ENCODE measurements at regions not wholly inside any gene's neighbourhood (a gene's known extent, or its start where the extent isn't known, plus 50 kb on each side); places are given as distances from the start of the nearest gene placed in this dataset.

GRCh38 chr2:150109912-150110311, 377.6 kb downstream of the RND3 start:
- Histone ChIP-seq H3K79me2 (ENCODE audit: insufficient read depth, low read length) (no peaks in the 10 kb centered on the region), H3K4me1 (ENCODE audit: insufficient read depth, low read length, severe bottlenecking) (no peaks in the 10 kb centered on the region), H3K4me3 (ENCODE audit: low read depth, low read length, poor library complexity, severe bottlenecking) (no peak overlapping the region), H3K9me2 (ENCODE audit: low read depth, low read length) (no peaks in the 10 kb centered on the region), H3K36me3 (ENCODE audit: insufficient read depth, low read length) (no peaks in the 10 kb centered on the region), H4K20me1 (ENCODE audit: insufficient read depth, low read length) (no peaks in the 10 kb centered on the region), H3K4me2 (ENCODE audit: low read length) (no peak overlapping the region), H3K9me3 (ENCODE audit: low read length) (no peaks in the 10 kb centered on the region), H3K9ac (ENCODE audit: low read length) (no peak overlapping the region), H2AFZ (ENCODE audit: low read length) (no peak overlapping the region), H3K27ac (ENCODE audit: low read depth, low read length, poor library complexity, severe bottlenecking) (no peak overlapping the region), H3F3A (ENCODE audit: insufficient read depth, low read length) (no peaks in the 10 kb centered on the region), H3K27me3 (ENCODE audit: insufficient read depth, low read length) (no peaks in the 10 kb centered on the region)
- TF ChIP-seq EZH2 (IDR thresholded peaks at IDR 0.05; ENCODE audit: borderline replicate concordance, low read length) = no peak
- no peak for TF ChIP-seq CTCF (IDR thresholded peaks at IDR 0.05; ENCODE audit: low read length)

DNA sequence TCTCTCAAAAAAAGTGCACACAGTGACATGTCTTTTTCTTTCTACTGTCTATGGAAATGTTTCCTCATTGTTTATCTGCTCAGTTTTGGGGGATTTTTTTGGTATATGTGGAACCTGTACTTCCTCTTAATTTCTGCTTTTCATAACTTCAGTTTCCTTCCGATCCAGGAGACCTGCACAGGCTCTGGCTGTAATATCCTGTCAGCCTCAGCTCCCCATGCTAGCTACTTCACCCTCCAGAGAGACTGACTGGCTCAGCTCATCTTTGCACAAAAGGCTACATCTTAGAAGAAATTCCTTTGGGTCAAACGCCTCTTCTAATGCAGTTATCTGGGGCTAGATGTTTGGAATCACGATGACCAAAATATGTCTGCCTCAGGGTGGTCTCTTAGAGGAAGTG, 378.4 kb downstream of the RND3 start:
- Histone ChIP-seq H3K79me2 (ENCODE audit: insufficient read depth, low read length) (no peaks in the 10 kb centered on the region), H3K9me2 (ENCODE audit: low read depth, low read length) (no peaks in the 10 kb centered on the region), H2AFZ (ENCODE audit: low read length) (no peak overlapping the region), H3K9me3 (ENCODE audit: low read length) (no peaks in the 10 kb centered on the region), H3K9ac (ENCODE audit: low read length) (no peak overlapping the region), H3K27ac (ENCODE audit: low read depth, low read length, poor library complexity, severe bottlenecking) (no peak overlapping the region), H3K4me3 (ENCODE audit: low read depth, low read length, poor library complexity, severe bottlenecking) (no peak overlapping the region), H3F3A (ENCODE audit: insufficient read depth, low read length) (no peaks in the 10 kb centered on the region), H4K20me1 (ENCODE audit: insufficient read depth, low read length) (no peaks in the 10 kb centered on the region), H3K36me3 (ENCODE audit: insufficient read depth, low read length) (no peaks in the 10 kb centered on the region), H3K4me2 (ENCODE audit: low read length) (no peak overlapping the region), H3K4me1 (ENCODE audit: insufficient read depth, low read length, severe bottlenecking) (no peaks in the 10 kb centered on the region), H3K27me3 (ENCODE audit: insufficient read depth, low read length) (no peaks in the 10 kb centered on the region)
- TF ChIP-seq CTCF (IDR thresholded peaks at IDR 0.05; ENCODE audit: low read length) (no peak), EZH2 (IDR thresholded peaks at IDR 0.05; ENCODE audit: borderline replicate concordance, low read length) (no peak)

DNA sequence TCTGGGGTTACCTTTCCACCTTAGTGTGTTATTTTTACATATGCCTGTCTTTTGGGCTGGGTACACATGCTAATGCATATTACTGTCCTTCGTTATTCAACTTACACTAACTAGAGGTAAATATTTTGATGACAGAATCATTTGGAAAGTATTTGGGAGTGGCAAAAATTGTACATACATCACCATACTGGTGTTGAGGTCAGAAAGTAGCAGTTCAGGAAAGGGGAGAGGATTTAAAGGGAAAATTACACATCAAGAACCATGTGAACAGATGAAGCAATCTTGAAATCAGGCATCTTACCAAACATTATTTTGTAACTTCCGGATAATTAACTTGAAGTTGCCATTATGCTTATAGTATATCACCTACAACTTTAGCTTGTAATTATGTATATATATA, 379.7 kb downstream of the RND3 start:
- no peak overlapping the region for H3K27ac ChIP-seq (ENCODE audit: low read depth, low read length, poor library complexity, severe bottlenecking)
- no peaks in the 10 kb centered on the region for H3K9me3 ChIP-seq (ENCODE audit: low read length)
- H4K20me1 ChIP-seq (ENCODE audit: insufficient read depth, low read length) = no peaks in the 10 kb centered on the region
- H3K4me2 ChIP-seq (ENCODE audit: low read length) = no peak overlapping the region
- H3K4me3 ChIP-seq (ENCODE audit: low read depth, low read length, poor library complexity, severe bottlenecking) = no peak overlapping the region
- no peak overlapping the region for H2AFZ ChIP-seq (ENCODE audit: low read length)
- no peaks in the 10 kb centered on the region for H3F3A ChIP-seq (ENCODE audit: insufficient read depth, low read length)
- no peak overlapping the region for H3K9ac ChIP-seq (ENCODE audit: low read length)
- no peaks in the 10 kb centered on the region for H3K36me3 ChIP-seq (ENCODE audit: insufficient read depth, low read length)
- no peaks in the 10 kb centered on the region for H3K9me2 ChIP-seq (ENCODE audit: low read depth, low read length)
- H3K4me1 ChIP-seq (ENCODE audit: insufficient read depth, low read length, severe bottlenecking) = no peaks in the 10 kb centered on the region
- TF ChIP-seq EZH2 (IDR thresholded peaks at IDR 0.05; ENCODE audit: borderline replicate concordance, low read length) = no peak
- no peak for TF ChIP-seq CTCF (IDR thresholded peaks at IDR 0.05; ENCODE audit: low read length)
- no peaks in the 10 kb centered on the region for H3K79me2 ChIP-seq (ENCODE audit: insufficient read depth, low read length)
- no peaks in the 10 kb centered on the region for H3K27me3 ChIP-seq (ENCODE audit: insufficient read depth, low read length)
